Adrenal gland (tissue), 9 donors: ENCODE measurements at regions not wholly inside any gene's neighbourhood (a gene's known extent, or its start where the extent isn't known, plus 50 kb on each side); places are given as distances from the start of the nearest gene placed in this dataset.

ENCODE experiments used
- DNase-seq, 7 donors: peaks; one replicate each; pipeline ENCODE4 v3.0.0-alpha.2; 2019 to 2020
- H3K27ac ChIP-seq, 5 donors: fragments of 200-600 bp; sonication (generic) in 4 of 5; 1 replicate in 3 of 5; 2 replicates in 2 of 5; pipeline versions ENCODE4 v1.5.1 to v1.8.0; 2016 to 2020; ENCODE audit warnings: mild to moderate bottlenecking in 1 of 5
- H3K27me3 ChIP-seq: fragments of 200-600 bp; 2 replicates; pipeline ENCODE4 v1.8.0; 2021
- H3K36me3 ChIP-seq, 2 donors: fragments of 200-600 bp; replicated peaks in 1 of 2; 1 replicate in 1 of 2; 2 replicates in 1 of 2; pipeline versions ENCODE4 v1.5.1 to v1.8.0; 2018 to 2022
- H3K4me1 ChIP-seq, 2 donors: fragments of 200-600 bp; replicated peaks in 1 of 2; 1 replicate in 1 of 2; 2 replicates in 1 of 2; pipeline versions ENCODE4 v1.5.1 to v1.8.0; 2018 to 2021
- H3K4me3 ChIP-seq, 4 donors: fragments of 200-600 bp; sonication (generic) in 3 of 4; one replicate each; pipeline ENCODE4 v1.5.1; 2016 to 2018
- H3K9me3 ChIP-seq, 3 donors: fragments of 200-600 bp; sonication (generic) in 1 of 3; replicated peaks in 1 of 3; 1 replicate in 2 of 3; 2 replicates in 1 of 3; pipeline versions ENCODE4 v1.5.1 to v1.8.0; 2016 to 2021
- CTCF ChIP-seq, 6 experiments: fragments of 450-650 bp in 4 of 6; fragments of 200-600 bp in 2 of 6; sonication (generic) in 1 of 6; IDR thresholded peaks; 1 replicate in 5 of 6; 2 replicates in 1 of 6; pipeline versions ENCODE4 v1.5.1 to v1.8.0; 2016 to 2021; ENCODE audit warnings: antibody characterized with exemption in 6 of 6, mild to moderate bottlenecking in 2 of 6, moderate library complexity in 1 of 6
- POLR2A ChIP-seq, 2 donors: fragments of 450-650 bp; IDR thresholded peaks; one replicate each; pipeline ENCODE4 v1.6.1; 2017; ENCODE audit warnings: antibody characterized with exemption in 2 of 2, mild to moderate bottlenecking in 2 of 2, moderate library complexity in 1 of 2
- WGBS, 4 donors: extraction: QIAGEN DNeasy Blood & Tissue Kit in 2 of 4; methylation state at CpG; one replicate each; pipeline versions ENCODE4 v1.1.5 to v1.1.7; 2013 to 2017; 5-methylcytosine and 5-hydroxymethylcytosine counted together
- intact Hi-C, 2 donors: fragments of 100-400 bp; cut with DNase I; formaldehyde crosslinking; loops; one replicate each; pipeline versions ENCODE4 v1.14.1 to v1.15.0; 2022 to 2023
- donor health status: healthy with polysubstance abuse.
- donor health status: Bipolar disorder and iron deficiency.
- donor health status: DM: yes; HTN: yes; CAD: no.
- donor health status: DM: no; HTN: no; CAD: no.
- donor health status: DM: no; HTN: no; CAD: no.

- Histone ChIP-seq H3K4me3 (no peak overlapping the region), H3K27ac (no peak overlapping the region), H3K9me3 (no peaks in the 10 kb centered on the region), H3K4me1 (no peaks in the 10 kb centered on the region), H3K27me3 (no peaks in the 10 kb centered on the region), H3K36me3 (no peaks in the 10 kb centered on the region)
- no peak for TF ChIP-seq CTCF (IDR thresholded peaks at IDR 0.05)
- no peak for TF ChIP-seq POLR2A (IDR thresholded peaks at IDR 0.05)
- 39 to 48% (median 40%) methylated on average over 4 of the region's 4 CpGs for WGBS, 4 donors
- DNase-seq = no peak
- intact Hi-C loops = no loop called here
Observed at GRCh38 chr2:75799859-75800258, 89.1 kb upstream of the GCFC2 start.

- 70 to 79% (median 74%) methylated on average over 4 of the region's 4 CpGs for WGBS, 4 donors
- no peaks in the 10 kb centered on the region for H3K9me3 ChIP-seq
- TF ChIP-seq CTCF (IDR thresholded peaks at IDR 0.05) = no peak
- no peak for TF ChIP-seq POLR2A (IDR thresholded peaks at IDR 0.05)
- H3K27ac ChIP-seq = no peak overlapping the region
- intact Hi-C loops = no loop called here
- no peak for DNase-seq
- H3K36me3 ChIP-seq = no peaks in the 10 kb centered on the region
- H3K27me3 ChIP-seq = no peaks in the 10 kb centered on the region
- H3K4me3 ChIP-seq = no peak overlapping the region
- no peaks in the 10 kb centered on the region for H3K4me1 ChIP-seq
Observed at GRCh38 chr2:75798569-75798968, 87.9 kb upstream of the GCFC2 start.

- no peak for DNase-seq
- no peaks in the 10 kb centered on the region for H3K36me3 ChIP-seq
- no peaks in the 10 kb centered on the region for H3K9me3 ChIP-seq
- intact Hi-C loops = no loop called here
- no peaks in the 10 kb centered on the region for H3K27me3 ChIP-seq
- no peak for TF ChIP-seq POLR2A (IDR thresholded peaks at IDR 0.05)
- TF ChIP-seq CTCF (IDR thresholded peaks at IDR 0.05) = no peak
- no peak overlapping the region for H3K27ac ChIP-seq
- no peak overlapping the region for H3K4me3 ChIP-seq
- no peaks in the 10 kb centered on the region for H3K4me1 ChIP-seq
- WGBS, 4 donors = 88 to 100% (median 99%) methylated on average over 1 of the region's 1 CpG
Observed at GRCh38 chr2:75792996-75793395, 82.3 kb upstream of the GCFC2 start.

- Histone ChIP-seq H3K36me3 (no peaks in the 10 kb centered on the region), H3K27ac (no peak overlapping the region), H3K4me1 (no peaks in the 10 kb centered on the region), H3K9me3 (no peaks in the 10 kb centered on the region), H3K4me3 (no peak overlapping the region), H3K27me3 (no peaks in the 10 kb centered on the region)
- intact Hi-C loops = no loop called here
- TF ChIP-seq POLR2A (IDR thresholded peaks at IDR 0.05) = no peak
- no peak for TF ChIP-seq CTCF (IDR thresholded peaks at IDR 0.05)
- WGBS, 4 donors = 90 to 93% (median 91%) methylated on average over 2 to 4 of the region's 4 CpGs
- no peak for DNase-seq
Observed at GRCh38 chr2:75792146-75792545, 81.4 kb upstream of the GCFC2 start.
